ENCODE measurements at regions not wholly inside any gene's neighbourhood (a gene's known extent, or its start where the extent isn't known, plus 50 kb on each side); places are given as distances from the start of the nearest gene placed in this dataset.
A peak's percentile ranks its signal among the peaks of the same experiment; 100 is the strongest.

- Mint-ChIP-seq H3K4me1 (ENCODE audit: low read depth, unreplicated experiment) (peaks cover 2% of the 10 kb centered on the region), H3K9me3 (ENCODE audit: unreplicated experiment) (no peaks in the 10 kb centered on the region), H3K36me3 (ENCODE audit: unreplicated experiment) (no peaks in the 10 kb centered on the region), H3K27me3 (ENCODE audit: unreplicated experiment) (peaks cover 3% of the 10 kb centered on the region), H3K4me3 (ENCODE audit: unreplicated experiment) (no peak overlapping the region), H3K27ac (ENCODE audit: unreplicated experiment) (no peak overlapping the region)
- no peak for TF ChIP-seq CTCF (IDR thresholded peaks at IDR 0.05; ENCODE audit: partially characterized antibody, unreplicated experiment)
- DNase-seq: no peak
Observed at GRCh38 chr16:17638134-17638533, 167.4 kb upstream of the XYLT1 start.

- DNase-seq: no peak
- H3K4me3 Mint-ChIP-seq (ENCODE audit: unreplicated experiment): no peak overlapping the region
- H3K27ac Mint-ChIP-seq (ENCODE audit: unreplicated experiment): no peak overlapping the region
Observed at GRCh38 chr16:17635183-17635582, 164.4 kb upstream of the XYLT1 start.

GRCh38 chr16:17633181-17633951, 162.6 kb upstream of the XYLT1 start:
- H3K36me3 Mint-ChIP-seq (ENCODE audit: unreplicated experiment): no peaks in the 10 kb centered on the region
- H3K27ac Mint-ChIP-seq (ENCODE audit: unreplicated experiment): no peak overlapping the region
- H3K27me3 Mint-ChIP-seq (ENCODE audit: unreplicated experiment): peaks cover 3% of the 10 kb centered on the region
- no peaks in the 10 kb centered on the region for H3K9me3 Mint-ChIP-seq (ENCODE audit: unreplicated experiment)
- DNase-seq: no peak
- H3K4me3 Mint-ChIP-seq (ENCODE audit: unreplicated experiment): no peak overlapping the region
- H3K4me1 Mint-ChIP-seq (ENCODE audit: low read depth, unreplicated experiment): peaks cover 2% of the 10 kb centered on the region
- TF ChIP-seq CTCF (IDR thresholded peaks at IDR 0.05; ENCODE audit: partially characterized antibody, unreplicated experiment): no peak

More at GRCh38 chr16:17635183-17635582, 164.4 kb upstream of the XYLT1 start:
- TF ChIP-seq CTCF (IDR thresholded peaks at IDR 0.05; ENCODE audit: partially characterized antibody, unreplicated experiment): no peak
- H3K27me3 Mint-ChIP-seq (ENCODE audit: unreplicated experiment): peaks cover 3% of the 10 kb centered on the region
- peaks cover 2% of the 10 kb centered on the region for H3K4me1 Mint-ChIP-seq (ENCODE audit: low read depth, unreplicated experiment)
- no peaks in the 10 kb centered on the region for H3K36me3 Mint-ChIP-seq (ENCODE audit: unreplicated experiment)
- H3K9me3 Mint-ChIP-seq (ENCODE audit: unreplicated experiment): no peaks in the 10 kb centered on the region

- Mint-ChIP-seq H3K9me3 (ENCODE audit: unreplicated experiment) (no peaks in the 10 kb centered on the region), H3K36me3 (ENCODE audit: unreplicated experiment) (no peaks in the 10 kb centered on the region), H3K27ac (ENCODE audit: unreplicated experiment) (peak overlapping the region; percentile 33), H3K27me3 (ENCODE audit: unreplicated experiment) (peaks cover 3% of the 10 kb centered on the region), H3K4me1 (ENCODE audit: low read depth, unreplicated experiment) (no peaks in the 10 kb centered on the region), H3K4me3 (ENCODE audit: unreplicated experiment) (no peak overlapping the region)
- DNase-seq: no peak
- no peak for TF ChIP-seq CTCF (IDR thresholded peaks at IDR 0.05; ENCODE audit: partially characterized antibody, unreplicated experiment)
Observed at GRCh38 chr16:17632667-17633066, 161.9 kb upstream of the XYLT1 start.

- Mint-ChIP-seq H3K4me1 (ENCODE audit: low read depth, unreplicated experiment) (no peaks in the 10 kb centered on the region), H3K4me3 (ENCODE audit: unreplicated experiment) (no peak overlapping the region), H3K36me3 (ENCODE audit: unreplicated experiment) (peaks cover 18% of the 10 kb centered on the region), H3K9me3 (ENCODE audit: unreplicated experiment) (peaks cover 4% of the 10 kb centered on the region), H3K27me3 (ENCODE audit: unreplicated experiment) (peaks cover 7% of the 10 kb centered on the region), H3K27ac (ENCODE audit: unreplicated experiment) (no peak overlapping the region)
- DNase-seq: no peak
- TF ChIP-seq CTCF (IDR thresholded peaks at IDR 0.05; ENCODE audit: partially characterized antibody, unreplicated experiment): no peak
Observed at GRCh38 chr16:17629936-17630335, 159.2 kb upstream of the XYLT1 start.

All from glutamatergic neuron (in vitro differentiated cells).